ENCODE measurements at regions not wholly inside any gene's neighbourhood (a gene's known extent, or its start where the extent isn't known, plus 50 kb on each side); places are given as distances from the start of the nearest gene placed in this dataset.

GRCh38 chr15:73001840-73002239, 50.4 kb upstream of the NEO1 start:
- DNase-seq, result no peak

DNA sequence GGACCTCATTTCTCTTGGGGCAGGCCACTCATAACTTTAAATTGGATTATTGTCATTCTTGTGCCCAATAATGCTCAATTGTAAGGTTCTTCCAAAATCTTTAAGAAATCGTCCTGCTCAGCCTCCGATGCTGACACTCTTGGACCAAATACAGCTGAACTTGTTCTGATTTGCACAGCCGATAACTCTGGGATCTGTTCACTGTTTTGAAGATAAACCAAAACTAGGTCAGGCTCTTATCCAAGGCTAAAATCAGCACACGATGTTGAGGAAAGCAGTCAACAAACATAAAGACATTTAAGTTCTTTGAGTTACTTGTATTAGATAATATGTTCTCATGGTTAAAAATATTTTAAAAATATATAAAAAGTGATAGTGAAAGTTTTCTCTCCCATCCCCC, 52.0 kb upstream of the NEO1 start:
- no peak for DNase-seq

DNA sequence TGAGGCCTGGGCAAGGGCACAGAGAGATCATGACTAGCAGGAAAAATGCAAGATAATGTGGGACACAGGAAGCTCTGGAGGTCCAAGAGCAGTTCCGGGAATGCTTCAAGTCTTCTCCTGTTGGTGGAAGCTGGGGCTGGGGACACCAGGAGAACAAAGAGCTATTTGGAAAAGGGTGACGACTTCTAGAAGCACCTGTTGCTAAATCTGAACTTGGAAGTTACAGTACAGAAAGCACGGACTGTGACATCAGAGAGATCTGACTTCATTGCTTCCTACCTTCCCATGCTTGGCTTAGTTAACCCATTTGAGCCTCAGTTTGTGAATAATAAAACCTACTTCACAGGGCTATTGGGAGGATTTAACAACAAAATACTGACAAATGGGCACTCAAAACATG, 52.7 kb upstream of the NEO1 start:
- no peak for DNase-seq

- no peak for DNase-seq
Observed at GRCh38 chr15:72998681-72999466, 53.4 kb upstream of the NEO1 start.

DNA sequence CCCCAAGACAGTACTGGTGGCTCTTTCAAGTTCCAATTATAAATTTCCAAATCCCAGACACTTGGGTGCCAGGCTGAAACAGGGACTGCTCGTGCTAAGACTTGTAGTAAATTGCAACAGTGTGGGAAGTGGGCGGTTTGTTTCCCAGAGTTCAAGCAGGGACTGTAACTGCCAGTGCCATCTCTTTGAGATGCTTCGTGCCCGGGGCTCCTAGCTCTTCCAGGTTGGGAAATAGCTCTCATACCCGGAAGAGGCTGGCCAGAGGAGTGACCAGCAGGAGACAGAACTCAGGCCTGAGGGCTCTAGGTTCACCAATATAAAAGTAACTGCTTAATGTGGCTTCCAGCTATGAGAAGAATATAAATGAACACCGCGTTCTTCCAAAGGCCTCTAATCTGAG, 54.0 kb upstream of the NEO1 start:
- no peak for DNase-seq

DNA sequence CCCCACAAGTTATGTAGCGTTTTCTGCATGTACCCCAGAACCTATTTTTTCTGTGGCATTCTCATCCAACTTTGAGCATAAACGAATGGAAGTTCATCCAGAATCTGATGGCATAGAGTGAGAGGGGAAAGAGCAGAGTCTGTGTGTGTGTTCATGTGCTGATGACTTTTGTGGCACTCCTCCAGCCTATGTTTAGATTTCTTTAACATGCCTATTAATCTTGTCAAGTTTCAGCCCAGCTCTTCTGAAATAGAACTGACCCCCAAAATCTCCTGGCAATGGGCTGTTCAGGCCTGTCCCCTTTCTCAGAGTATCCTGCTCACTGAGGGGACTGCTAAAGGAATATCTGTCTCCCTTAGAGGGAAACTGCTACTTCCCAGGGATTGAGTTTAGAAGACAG, 56.4 kb upstream of the NEO1 start:
- no peak for DNase-seq

GRCh38 chr15:72994534-72995177, 57.6 kb upstream of the NEO1 start:
- DNase-seq, result no peak

- no peak for DNase-seq
Observed at GRCh38 chr15:72992841-72993252, 59.4 kb upstream of the NEO1 start.

DNA sequence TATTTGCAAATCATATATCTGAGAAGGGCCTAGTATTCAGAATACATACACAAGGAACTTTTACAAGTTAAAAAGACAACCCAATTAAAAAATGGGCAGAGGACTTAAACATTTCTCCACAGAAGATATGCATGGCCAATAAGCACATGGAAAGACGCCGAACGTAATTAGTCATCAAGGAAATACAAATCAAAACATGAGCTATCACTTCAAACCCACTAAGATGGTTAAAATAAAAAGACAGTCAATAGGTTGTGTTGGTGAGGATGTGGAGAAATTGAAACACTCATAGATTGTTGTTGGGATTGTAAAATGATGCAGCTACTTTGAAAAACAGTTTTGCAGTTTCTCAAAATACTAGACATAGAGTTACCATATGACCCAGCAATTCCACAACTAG, 61.2 kb upstream of the NEO1 start:
- no peak for DNase-seq

DNA sequence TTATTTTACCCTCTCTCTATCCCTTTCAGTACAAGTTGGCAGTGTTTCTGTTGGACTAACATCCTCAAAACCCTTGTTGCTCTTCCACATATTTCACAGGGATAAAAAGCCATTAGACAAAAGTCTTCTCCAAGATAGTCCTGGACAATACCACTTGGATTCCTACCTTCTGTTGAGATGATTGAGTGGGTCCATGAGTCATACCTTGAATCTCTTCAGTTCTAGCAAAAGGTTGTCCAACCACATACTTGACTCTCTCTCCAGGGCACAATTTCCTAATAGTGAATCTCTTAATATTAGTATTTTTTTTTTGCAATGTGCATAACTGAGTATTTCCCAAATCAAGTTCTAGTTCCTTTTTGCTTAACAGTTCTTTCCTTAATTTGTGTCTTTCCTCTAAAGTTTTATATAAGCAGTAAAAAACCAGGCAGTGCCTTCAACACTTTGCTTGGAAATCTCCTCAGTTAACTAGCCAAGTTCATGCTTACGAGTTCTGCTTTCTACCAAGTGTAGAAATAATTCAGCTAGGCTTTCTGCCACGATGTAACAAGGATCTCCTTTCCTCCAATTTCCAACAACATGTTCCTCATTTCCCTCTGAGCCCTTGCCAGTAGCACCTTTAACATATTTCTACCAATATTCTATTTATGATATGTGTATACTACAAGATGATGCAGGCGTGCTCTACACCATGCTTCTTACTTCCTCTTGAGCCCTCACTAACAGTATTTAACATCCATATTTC, 68.3 kb upstream of the NEO1 start:
- DNase-seq, result no peak

- no peak for DNase-seq
Observed at GRCh38 chr15:72982714-72983113, 69.5 kb upstream of the NEO1 start.

- no peak for DNase-seq
Observed at GRCh38 chr15:72980661-72981060, 71.6 kb upstream of the NEO1 start.

DNA sequence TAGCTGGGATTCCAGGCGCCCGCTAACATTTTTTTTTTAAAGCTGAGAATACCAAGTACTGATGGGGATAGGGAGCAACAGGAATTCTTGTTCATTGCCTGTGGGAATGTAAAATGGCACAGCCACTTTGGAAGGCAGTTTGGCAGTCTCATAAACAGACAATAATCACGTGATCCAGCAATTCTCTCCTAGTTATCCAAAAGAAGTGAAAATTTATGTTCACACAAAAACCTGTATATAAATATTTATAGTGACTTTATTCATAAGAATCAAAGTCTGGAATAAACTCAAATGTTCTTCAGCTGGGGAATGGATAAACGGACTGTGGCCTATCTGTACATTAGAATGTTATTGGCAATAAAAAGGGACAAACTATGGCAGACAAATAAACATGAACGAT, 72.5 kb upstream of the NEO1 start:
- DNase-seq, result no peak

DNA sequence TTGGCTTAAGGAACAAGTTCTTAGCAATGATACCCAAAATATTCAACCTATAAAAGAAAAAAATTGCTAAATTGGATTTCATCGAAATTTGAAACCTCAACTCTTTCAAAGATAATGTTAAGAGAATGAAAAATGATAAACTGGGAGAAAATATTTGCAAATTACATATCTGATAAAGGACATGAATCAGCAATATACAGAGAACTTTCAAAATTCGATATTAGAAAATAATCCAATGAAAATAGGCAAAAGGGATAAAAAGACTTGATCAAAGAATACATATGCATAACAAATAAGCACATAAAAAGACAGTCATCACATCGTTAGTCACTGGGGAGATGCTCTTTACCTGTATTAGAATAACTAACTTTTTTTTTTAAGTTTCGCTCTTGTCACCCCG, 73.0 kb upstream of the NEO1 start:
- DNase-seq, result no peak

- DNase-seq, result no peak
Observed at GRCh38 chr15:72978223-72978622, 74.0 kb upstream of the NEO1 start.

DNA sequence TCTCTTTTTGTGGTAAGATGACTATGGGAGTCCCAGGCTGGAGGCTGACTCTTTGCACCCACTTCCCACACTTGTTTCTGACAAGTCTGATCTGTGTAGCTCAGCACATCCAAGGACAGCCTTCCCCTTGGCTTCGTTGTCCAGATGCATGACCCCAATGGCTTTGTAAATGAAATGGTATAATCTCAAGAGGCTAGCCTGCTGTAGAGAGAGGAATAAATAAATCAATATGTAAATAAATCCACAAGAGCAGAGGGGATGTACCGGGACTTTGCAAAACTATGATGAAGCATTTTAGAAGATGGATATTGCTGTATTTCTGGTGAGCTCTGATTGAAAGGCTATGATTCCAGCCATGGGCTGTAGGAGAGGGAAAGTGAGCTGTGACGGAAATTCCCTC, 79.9 kb upstream of the NEO1 start:
- no peak for DNase-seq

- no peak for DNase-seq
Observed at GRCh38 chr15:72971766-72972165, 80.5 kb upstream of the NEO1 start.

DNA sequence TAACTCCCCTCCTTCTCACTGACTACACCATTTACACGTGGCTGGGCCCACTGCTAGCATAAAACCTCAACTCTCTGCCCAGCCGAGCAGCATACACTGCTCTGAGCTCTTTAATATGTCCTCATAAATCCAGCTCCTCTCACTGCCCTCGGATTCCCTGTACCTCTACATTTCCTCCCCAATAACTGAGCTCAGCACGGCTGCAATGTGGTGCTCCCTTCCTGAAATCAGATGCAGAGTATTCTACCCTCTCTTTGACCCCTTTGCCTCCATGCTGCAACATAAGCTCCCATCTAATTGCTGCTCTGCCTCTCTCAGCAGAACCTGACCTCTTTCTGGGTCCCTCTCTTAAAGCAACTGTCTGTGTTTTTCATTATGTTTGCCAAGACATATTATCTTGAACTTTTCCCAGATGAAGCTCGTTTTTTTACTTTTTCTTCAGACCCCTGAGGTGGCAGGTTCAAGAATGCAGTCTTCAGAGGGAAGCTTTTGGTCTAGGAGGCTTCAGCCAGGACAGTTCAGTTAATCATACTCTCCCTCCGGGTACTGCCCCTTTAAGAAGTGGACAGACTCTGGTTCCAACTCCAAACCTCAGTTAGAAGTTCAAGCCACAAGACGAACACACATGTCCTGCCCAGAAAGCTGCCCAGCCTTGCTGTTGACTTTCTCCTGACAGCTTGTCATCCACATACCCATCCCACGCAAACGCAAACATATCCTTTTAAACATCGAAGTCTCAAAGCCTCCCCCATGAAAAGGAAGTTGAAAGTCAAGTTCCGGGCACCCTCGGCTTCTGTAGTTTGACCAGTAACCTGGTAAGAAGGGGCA, 81.1 kb upstream of the NEO1 start:
- no peak for DNase-seq

DNA sequence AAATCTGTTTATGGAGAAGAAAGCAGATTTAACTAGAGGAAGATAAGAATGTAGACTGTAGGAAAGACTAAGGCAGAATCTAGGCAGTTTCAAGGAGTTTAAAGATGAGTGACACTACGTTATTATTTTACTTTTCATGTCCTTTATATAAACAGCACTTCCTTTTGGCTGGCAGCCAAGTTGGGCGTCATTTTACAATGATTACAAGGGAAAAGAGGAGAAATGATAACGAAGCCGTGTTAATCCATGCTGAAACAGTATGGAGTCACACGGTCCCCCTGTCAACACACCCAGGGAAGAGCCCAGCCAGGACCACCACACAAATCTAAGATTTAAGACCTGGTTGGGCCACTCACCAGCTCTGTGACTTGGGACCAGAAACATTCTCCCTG, 83.7 kb upstream of the NEO1 start:
- DNase-seq, result no peak

DNA sequence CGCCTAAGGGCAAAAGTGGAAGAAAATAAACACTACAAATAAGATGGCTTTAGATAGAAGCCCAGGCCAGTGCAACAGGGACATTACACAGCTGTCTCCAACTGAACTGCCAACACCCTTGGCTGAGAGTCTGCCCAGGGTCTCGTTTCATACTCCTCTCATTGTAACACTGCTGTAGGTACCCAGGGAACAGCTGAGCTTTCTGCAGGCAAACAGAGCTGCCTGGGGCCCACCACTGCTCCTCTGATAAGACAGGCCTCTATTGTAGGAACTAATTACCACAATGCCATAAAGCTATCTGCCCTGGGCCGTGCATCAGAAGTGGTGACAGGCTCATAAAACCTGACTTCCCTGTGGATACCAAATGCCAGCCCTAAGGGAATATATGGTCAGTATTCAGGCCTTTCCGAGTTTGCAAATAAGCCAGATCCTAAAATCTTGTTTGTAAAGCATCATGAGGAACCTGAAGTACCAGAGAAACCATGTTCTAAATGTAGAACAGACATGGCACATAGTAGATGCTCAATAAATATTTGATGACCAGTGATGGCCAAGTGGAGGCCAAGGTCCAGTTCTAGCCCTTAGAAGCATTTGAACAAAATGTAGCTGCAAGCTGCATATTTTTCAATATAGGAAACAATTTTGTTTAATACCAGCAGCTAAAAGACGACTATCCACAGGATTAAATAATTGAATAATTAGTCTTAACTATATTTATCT, 84.3 kb upstream of the NEO1 start:
- DNase-seq, result no peak

GRCh38 chr15:72967397-72967796, 84.9 kb upstream of the NEO1 start:
- DNase-seq, result no peak

DNA sequence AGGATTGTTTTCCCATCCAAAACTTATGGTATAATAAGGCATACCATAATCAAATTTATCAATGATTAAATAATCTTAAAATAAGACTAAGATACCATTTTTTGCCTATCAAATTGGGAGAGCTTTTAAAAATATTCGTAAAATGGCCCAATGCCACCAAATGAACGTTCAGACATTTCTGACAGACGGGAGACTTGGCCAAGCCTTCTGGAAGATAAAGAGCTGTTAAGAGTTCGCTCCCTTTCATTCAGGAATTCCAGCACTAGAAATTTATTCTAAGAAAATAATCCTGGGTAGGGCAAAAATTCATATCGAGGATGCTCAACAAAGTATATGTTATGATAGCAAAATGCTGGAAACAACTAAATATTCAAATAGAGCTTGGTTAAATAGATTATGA, 85.6 kb upstream of the NEO1 start:
- no peak for DNase-seq

- DNase-seq, result no peak
Observed at GRCh38 chr15:72965671-72966070, 86.6 kb upstream of the NEO1 start.
